Lung (tissue), 11 donors: ENCODE measurements at regions not wholly inside any gene's neighbourhood (a gene's known extent, or its start where the extent isn't known, plus 50 kb on each side); places are given as distances from the start of the nearest gene placed in this dataset.

Experiments
- ATAC-seq: fragments of 200-7000 bp; cut with Tn5 transposase; one replicate; pipeline ENCODE4 v1.9.1; 2020; ENCODE audit warnings: moderate number of reproducible peaks; ENCODE audit not compliant: insufficient read depth, low FRiP score
- DNase-seq, 3 donors: peaks; one replicate each; pipeline ENCODE4 v3.0.0-alpha.2; 2013 to 2017
- H3K27ac ChIP-seq, 2 donors: one replicate each; pipeline ENCODE4 v1.5.1; 2013; ENCODE audit warnings: mild to moderate bottlenecking in 2 of 2, moderate library complexity in 2 of 2, control low read depth in 1 of 2, inconsistent platforms in 1 of 2, low read depth in 1 of 2, low read length in 1 of 2
- H3K27me3 ChIP-seq, 3 donors: one replicate each; pipeline ENCODE4 v1.5.1; 2013; ENCODE audit warnings: low read length in 2 of 3; ENCODE audit not compliant: control insufficient read depth in 3 of 3, insufficient read depth in 3 of 3
- H3K36me3 ChIP-seq, 4 donors: one replicate each; pipeline ENCODE4 v1.5.1; 2013; ENCODE audit warnings: low read length in 4 of 4, mild to moderate bottlenecking in 1 of 4, moderate library complexity in 1 of 4; ENCODE audit not compliant: control insufficient read depth in 4 of 4, insufficient read depth in 4 of 4
- H3K4me1 ChIP-seq, 5 donors: one replicate each; pipeline ENCODE4 v1.5.1; 2013; ENCODE audit warnings: low read length in 5 of 5, mild to moderate bottlenecking in 2 of 5, moderate library complexity in 1 of 5; ENCODE audit not compliant: control insufficient read depth in 5 of 5, insufficient read depth in 5 of 5
- H3K4me3 ChIP-seq: one replicate; pipeline ENCODE4 v1.5.1; 2013; ENCODE audit warnings: mild to moderate bottlenecking, control low read depth, moderate library complexity
- H3K9ac ChIP-seq, 2 donors: one replicate each; pipeline ENCODE4 v1.5.1; 2013; ENCODE audit warnings: low read length in 2 of 2, control low read depth in 1 of 2; ENCODE audit not compliant: insufficient read depth in 1 of 2
- H3K9me3 ChIP-seq, 4 donors: one replicate each; pipeline ENCODE4 v1.5.1; 2013; ENCODE audit warnings: low read length in 3 of 4, mild to moderate bottlenecking in 1 of 4, moderate library complexity in 1 of 4; ENCODE audit not compliant: control insufficient read depth in 4 of 4, insufficient read depth in 3 of 4
- CTCF ChIP-seq: IDR thresholded peaks from 2 replicates; pipeline ENCODE4 v1.5.1; 2012; ENCODE audit warnings: mild to moderate bottlenecking; ENCODE audit errors: control extremely low read depth, extremely low read depth
- WGBS, 2 donors: extraction: QIAGEN DNeasy Blood & Tissue Kit; methylation state at CpG; one replicate each; pipeline ENCODE4 v1.1.7; 2013; 5-methylcytosine and 5-hydroxymethylcytosine counted together
- donor health status: control.
- donor health status: control.
- donor health status: Bipolar disorder and iron deficiency.
- donor health status: healthy.
- donor health status: DM: yes; HTN: yes; CAD: no.

GRCh38 chr11:90867416-90867815 is 644.6 kb upstream of the CHORDC1 start:
- Histone ChIP-seq H3K4me3 (no peak overlapping the region), H3K4me1 (no peaks in the 10 kb centered on the region), H3K27me3 (no peaks in the 10 kb centered on the region), H3K9me3 (no peaks in the 10 kb centered on the region), H3K27ac (no peak overlapping the region), H3K9ac (no peak overlapping the region), H3K36me3 (no peaks in the 10 kb centered on the region)
- no peak for TF ChIP-seq CTCF
- no peak for ATAC-seq
- no peak for DNase-seq

GRCh38 chr11:90856790-90857189 is 633.9 kb upstream of the CHORDC1 start:
- Histone ChIP-seq H3K27me3 (no peaks in the 10 kb centered on the region), H3K4me3 (no peak overlapping the region), H3K9me3 (no peaks in the 10 kb centered on the region), H3K36me3 (no peaks in the 10 kb centered on the region), H3K27ac (no peak overlapping the region), H3K9ac (no peak overlapping the region), H3K4me1 (no peaks in the 10 kb centered on the region)
- 87 to 89% methylated on average over 1 of the region's 1 CpG for WGBS, 2 donors
- no peak for ATAC-seq
- no peak for TF ChIP-seq CTCF
- no peak for DNase-seq

- WGBS, 2 donors, result 87 to 88% methylated on average over 4 of the region's 4 CpGs
- ATAC-seq, result no peak
Observed at GRCh38 chr11:90855531-90855930, 632.7 kb upstream of the CHORDC1 start.

More at GRCh38 chr11:90855531-90855930, 632.7 kb upstream of the CHORDC1 start:
- no peak overlapping the region for H3K27ac ChIP-seq
- H3K9ac ChIP-seq, result no peak overlapping the region
- H3K27me3 ChIP-seq, result no peaks in the 10 kb centered on the region
- DNase-seq, result no peak
- H3K4me3 ChIP-seq, result no peak overlapping the region
- TF ChIP-seq CTCF, result no peak
- no peaks in the 10 kb centered on the region for H3K36me3 ChIP-seq
- no peaks in the 10 kb centered on the region for H3K9me3 ChIP-seq
- H3K4me1 ChIP-seq, result no peaks in the 10 kb centered on the region
